Activated CD4-positive, alpha-beta T cell treated with anti-CD3 and anti-CD28 coated beads, Interleukin-10, Interleukin-2, amounts not matched to agents 100 ng/mL and 50 ng/mL, durations not matched to agents 16 hours and 8 hours (primary cell): ENCODE measurements at regions not wholly inside any gene's neighbourhood (a gene's known extent, or its start where the extent isn't known, plus 50 kb on each side); places are given as distances from the start of the nearest gene placed in this dataset.

Source experiments
- DNase-seq: peaks from one replicate; pipeline ENCODE4 v3.0.0-alpha.2; 2020

GRCh38 chr2:126795656-126796055 is 103.0 kb upstream of the TEX51 start:
- DNase-seq = no peak

- no peak for DNase-seq
Observed at GRCh38 chr2:126796931-126797621, 101.6 kb upstream of the TEX51 start.

- no peak for DNase-seq
Observed at GRCh38 chr2:126797622-126798275, 100.9 kb upstream of the TEX51 start.

GRCh38 chr2:126798276-126799140 is 100.2 kb upstream of the TEX51 start:
- DNase-seq = no peak

- no peak for DNase-seq
Observed at GRCh38 chr2:126799301-126799700, 99.4 kb upstream of the TEX51 start.

- DNase-seq = no peak
Observed at GRCh38 chr2:126801473-126801872, 97.2 kb upstream of the TEX51 start.

GRCh38 chr2:126802316-126802715 is 96.4 kb upstream of the TEX51 start:
- no peak for DNase-seq

GRCh38 chr2:126802774-126803433 is 95.8 kb upstream of the TEX51 start:
- no peak for DNase-seq

- no peak for DNase-seq
Observed at GRCh38 chr2:126803434-126803775, 95.3 kb upstream of the TEX51 start.

GRCh38 chr2:126804347-126804746 is 94.3 kb upstream of the TEX51 start:
- DNase-seq = no peak

GRCh38 chr2:126808929-126809328 is 89.8 kb upstream of the TEX51 start:
- no peak for DNase-seq

GRCh38 chr2:126809340-126809739 is 89.3 kb upstream of the TEX51 start:
- no peak for DNase-seq

- no peak for DNase-seq
Observed at GRCh38 chr2:126810001-126810400, 88.7 kb upstream of the TEX51 start.

- no peak for DNase-seq
Observed at GRCh38 chr2:126811101-126811500, 87.6 kb upstream of the TEX51 start.

GRCh38 chr2:126817172-126817571 is 81.5 kb upstream of the TEX51 start:
- no peak for DNase-seq

GRCh38 chr2:126822115-126822514 is 76.6 kb upstream of the TEX51 start:
- no peak for DNase-seq

GRCh38 chr2:126822921-126823320 is 75.8 kb upstream of the TEX51 start:
- no peak for DNase-seq

GRCh38 chr2:126823951-126824350 is 74.7 kb upstream of the TEX51 start:
- no peak for DNase-seq

- no peak for DNase-seq
Observed at GRCh38 chr2:126824663-126825062, 74.0 kb upstream of the TEX51 start.

GRCh38 chr2:126825316-126825715 is 73.4 kb upstream of the TEX51 start:
- no peak for DNase-seq

GRCh38 chr2:126826491-126826890 is 72.2 kb upstream of the TEX51 start:
- DNase-seq = no peak

GRCh38 chr2:126827371-126827770 is 71.3 kb upstream of the TEX51 start:
- no peak for DNase-seq

GRCh38 chr2:126828051-126828450 is 70.6 kb upstream of the TEX51 start:
- DNase-seq = no peak
